Activated T-helper 9 cell treated with anti-CD3 and anti-CD28 coated beads, Interleukin-2, amount 50 U/mL, for 16 hours (primary cell): ENCODE measurements at regions not wholly inside any gene's neighbourhood (a gene's known extent, or its start where the extent isn't known, plus 50 kb on each side); places are given as distances from the start of the nearest gene placed in this dataset.

Experiments used
- DNase-seq: peaks from one replicate; pipeline ENCODE4 v3.0.0-alpha.2; 2020; ENCODE audit warnings: low read depth

DNA sequence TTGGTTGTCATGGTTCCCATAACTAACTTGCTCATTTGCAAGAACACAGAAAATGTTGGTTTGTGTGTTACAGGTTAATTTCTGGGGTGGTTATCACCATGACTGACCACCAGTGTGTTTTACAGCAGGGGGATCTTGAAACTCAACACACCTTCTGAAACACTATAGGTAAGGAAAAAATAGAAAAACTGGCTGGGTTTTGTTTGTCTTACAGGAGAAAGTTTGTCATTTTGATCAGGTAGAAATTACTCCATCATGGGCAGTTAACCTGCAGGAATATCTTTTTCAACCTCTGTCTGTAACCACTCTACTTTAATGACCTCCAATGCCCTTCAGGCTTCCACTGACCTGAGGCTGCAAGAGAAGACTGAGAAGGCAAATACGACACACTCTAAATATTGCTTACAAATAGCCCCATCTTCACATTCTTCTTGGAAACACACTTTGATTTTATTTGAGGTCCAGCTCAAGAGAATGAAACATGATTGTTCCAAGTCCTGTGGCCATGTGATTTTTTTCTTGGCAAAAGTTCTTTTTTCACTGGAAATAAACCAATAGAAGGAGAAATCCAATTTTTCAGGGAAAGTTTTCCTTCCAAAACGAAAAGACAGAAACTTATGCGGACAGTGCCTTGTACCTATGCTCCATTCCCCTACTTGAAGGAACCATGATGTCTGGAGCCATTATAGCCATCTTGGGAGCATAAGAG lies 428.7 kb upstream of the SALL1 start:
- no peak for DNase-seq

DNA sequence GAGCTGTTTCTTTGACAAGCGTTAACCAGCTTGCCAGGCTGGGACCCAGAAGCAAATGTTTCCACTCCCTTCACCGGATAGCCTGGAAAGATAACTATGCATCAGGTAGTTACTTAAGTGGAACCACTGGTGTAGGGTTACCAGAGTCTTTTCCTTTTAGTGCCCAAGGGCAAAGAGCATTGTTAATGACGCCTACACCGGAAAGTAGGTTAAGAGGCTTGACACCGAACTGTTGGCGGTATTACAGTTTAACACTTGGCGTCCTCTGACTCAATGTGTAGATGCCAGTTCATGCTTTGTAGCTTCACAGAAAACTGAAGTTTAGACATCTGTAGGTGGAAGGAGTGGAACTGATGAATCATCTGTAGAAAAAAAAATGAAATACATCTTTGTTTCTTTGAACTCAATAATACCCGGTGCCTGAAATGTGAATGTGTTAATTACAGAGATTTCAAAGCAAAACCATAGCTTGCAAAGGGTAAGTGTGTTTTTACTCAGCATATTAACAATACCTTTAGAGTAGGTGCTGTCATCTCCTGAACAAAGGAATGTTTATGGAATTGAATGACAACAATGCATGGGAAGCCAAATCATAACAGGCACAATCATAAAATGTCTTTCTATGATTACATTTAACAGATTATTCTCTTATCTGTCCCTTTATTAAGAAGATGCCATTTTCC lies 426.7 kb upstream of the SALL1 start:
- no peak for DNase-seq

DNA sequence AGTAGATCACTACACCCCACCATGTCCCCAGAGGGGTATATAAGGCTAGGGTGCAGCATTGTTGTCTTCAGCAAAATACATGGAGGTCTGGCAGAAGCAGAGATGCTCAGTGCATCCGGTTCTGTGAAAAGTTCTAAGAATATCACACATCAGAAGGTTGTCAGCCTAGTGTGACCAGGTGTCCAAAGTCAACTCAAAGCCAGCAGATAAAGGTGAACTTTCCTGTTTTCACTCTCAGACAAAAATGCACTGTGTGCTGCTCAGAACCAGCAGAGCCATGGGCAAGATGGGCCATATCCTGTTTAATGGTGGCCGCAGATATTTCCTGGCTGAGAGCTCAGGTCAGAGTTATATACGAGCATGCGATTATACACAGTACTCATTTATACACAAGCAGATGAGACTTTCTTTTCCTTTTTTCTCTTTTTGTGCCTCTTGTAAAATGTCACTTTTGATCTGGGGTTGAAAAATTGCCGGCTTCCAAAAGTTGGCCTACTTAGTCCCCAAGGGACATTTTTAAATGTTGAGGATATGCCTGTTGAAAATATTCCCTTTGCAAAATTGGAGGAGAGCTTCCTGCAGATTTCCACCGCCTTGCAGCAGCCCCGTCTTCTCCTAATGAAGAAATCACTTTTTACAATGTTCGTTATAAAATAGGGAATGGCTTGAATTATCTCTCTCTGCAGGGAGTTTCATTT lies 425.6 kb upstream of the SALL1 start:
- DNase-seq, result no peak

DNA sequence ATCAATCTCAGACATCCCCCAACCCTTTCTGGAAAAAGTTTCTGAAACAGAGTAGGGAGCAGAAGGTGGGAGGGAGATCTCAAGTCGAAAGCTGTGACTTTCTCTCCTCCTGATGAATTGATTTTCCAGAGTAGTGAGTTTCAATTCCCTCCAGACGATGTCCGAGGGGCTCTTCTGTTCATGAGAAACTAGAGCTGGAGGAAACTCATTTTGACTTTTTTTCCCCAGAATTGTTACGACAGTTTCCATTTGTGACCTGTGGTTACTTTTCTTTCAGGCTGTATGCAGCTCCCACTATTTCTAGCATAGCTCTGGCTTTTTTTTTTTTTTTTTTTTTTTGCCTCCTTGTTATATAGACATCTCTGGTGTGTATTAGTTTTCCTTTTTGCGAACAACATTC lies 422.1 kb upstream of the SALL1 start:
- no peak for DNase-seq

DNA sequence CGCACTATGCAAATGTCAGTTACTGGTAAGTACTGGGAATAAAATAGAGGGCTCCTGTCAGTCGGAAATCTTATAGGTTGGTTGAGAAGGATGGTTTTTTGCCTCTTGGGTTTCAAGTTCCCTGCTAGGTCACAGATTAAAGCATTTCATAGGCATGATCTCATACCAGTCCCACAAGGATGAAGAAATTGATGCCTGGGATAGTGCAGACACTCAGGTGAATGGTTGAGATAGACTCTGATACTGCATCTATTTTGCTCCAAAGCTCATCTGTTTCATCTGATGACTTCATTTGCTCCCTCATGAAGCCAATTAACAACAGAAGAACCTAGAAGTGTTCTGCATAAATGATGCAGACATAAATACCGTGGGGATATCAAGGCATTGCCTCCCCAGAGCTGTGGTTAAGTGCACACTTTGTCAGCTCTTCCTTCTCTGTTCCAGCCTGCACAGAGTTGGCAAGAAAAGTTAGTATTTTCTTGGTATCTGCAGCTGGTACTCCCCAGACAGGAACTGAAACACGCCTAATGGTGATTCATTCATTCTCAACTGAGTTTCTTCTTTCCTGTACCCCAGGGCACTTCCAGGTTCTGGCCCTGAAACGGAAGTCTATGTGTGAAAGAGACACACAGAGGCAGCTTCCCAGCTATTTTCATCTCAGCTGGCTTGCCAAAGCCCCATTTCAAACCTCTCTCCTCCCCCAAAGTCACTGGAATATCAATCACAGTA lies 418.3 kb upstream of the SALL1 start:
- DNase-seq, result no peak

DNA sequence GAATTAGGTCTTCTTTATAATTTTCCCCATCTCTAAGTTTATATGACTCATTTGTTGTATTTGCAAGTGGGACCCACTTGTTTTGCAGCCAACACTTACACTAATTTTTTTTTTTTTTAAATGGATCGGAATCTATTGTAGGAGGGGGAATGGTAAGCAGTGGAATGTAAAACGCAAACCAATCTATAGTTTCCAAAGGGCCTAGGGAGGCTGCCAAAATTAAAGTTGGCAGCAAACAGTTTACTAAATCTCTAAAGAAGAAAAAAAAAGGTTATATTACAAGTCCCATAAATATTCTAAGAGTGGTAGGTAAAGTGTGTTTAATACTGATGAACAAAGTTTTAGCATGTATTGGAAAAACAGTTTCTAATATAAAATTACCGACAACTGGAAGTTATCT lies 416.8 kb upstream of the SALL1 start:
- DNase-seq, result no peak

DNA sequence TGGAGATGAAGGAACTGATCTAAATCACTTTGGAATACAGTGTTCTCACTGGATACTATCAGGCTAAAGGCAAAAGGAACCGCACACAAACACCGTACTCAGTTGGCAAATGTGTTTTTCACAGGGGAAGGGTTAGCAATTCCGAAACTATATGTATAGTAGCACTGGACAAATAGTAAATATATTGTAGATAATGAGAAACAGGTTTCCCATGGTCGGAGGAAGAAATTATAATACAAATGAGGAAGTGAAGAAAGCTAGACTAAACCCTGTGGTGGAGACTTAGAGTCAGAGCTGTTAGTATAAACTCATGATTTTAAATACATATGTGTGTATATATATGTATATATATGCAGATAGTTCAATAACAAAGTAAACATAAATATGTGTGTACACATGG lies 414.1 kb upstream of the SALL1 start:
- no peak for DNase-seq

DNA sequence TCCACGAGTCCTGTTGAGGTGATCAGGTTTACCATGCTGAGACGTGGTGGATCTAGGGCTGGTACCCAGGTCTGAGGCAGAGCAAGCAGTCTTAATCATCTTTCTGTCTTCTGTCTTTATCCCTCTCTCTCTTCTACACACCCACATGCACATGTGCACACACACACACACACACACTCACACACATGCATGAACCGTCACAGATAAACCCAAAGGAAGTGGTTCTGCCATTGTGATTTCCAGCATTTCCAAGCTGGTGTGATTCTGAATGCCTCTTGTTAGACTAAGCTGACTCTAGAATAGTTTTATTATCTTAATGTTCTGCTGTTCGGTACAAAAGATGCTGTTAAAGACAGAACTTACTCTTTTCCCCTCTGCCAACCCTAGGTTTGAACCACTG lies 411.8 kb upstream of the SALL1 start:
- no peak for DNase-seq

DNA sequence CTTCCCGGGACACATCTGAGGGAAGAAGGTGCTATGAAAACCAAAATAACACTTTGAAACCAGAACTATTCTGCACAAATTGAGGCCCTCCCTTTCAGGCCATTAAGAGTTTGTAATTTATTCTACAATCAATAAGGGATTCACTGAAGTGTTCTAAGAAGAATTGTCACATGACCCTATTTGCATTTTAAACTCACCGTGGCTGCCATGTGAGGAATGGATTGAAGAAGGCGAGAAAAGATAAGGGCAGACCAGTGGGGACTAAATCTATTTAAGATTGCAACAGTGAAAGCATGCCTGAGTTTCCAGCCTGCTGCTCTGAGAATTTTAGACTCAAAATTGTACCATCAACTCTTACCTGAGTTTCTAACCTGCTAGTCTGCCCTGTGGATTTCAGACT lies 408.8 kb upstream of the SALL1 start:
- no peak for DNase-seq

DNA sequence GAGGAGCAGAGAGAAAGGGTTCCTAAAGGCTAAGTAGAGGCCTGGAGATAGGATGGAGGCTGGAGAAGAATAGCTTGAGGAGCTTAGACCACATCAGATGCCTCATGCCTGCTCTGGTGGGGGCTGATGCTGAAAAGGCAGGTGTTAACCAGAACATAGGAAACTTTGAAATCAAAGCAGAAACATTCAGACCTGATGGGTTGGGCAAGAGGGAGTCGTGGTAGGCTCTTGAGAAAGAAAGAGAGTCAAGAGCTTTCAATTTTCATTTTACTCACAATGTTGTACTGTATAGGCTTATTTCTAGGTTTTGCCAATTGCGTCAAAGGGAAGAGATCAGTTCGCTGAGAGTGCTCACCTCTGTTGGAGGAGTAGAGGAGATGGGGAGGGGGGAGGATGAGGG lies 406.6 kb upstream of the SALL1 start:
- DNase-seq, result no peak

DNA sequence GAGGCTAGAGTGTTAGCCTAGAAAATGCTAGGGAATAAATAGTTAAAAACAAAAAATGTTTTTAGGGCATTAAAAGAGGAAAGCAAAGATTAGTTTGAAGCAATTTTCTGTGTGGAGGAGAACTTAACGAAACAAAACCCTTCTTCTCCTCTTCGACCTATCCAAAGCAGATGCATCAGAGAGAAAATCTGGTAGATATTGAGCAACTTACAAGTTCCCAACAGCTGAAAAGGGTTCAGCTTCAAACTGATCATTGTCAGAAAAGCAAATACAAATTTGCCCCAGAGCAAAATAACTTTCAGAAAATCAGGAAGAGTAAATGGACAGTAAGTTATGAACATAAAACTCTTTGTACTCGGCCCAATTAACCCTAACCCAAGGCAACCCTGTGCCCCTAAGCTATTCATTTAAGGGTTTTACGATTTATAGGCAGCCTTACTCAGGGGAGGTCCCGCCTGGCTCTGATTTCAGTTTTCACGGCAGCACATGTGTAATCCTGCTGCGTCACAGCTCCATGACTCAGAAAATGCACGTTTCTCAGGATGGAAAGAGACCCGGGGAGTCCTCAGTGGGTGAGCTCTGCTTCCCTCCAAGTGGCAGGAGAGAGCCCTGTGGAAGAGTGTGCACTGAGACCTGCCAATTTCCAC lies 405.7 kb upstream of the SALL1 start:
- DNase-seq, result no peak

DNA sequence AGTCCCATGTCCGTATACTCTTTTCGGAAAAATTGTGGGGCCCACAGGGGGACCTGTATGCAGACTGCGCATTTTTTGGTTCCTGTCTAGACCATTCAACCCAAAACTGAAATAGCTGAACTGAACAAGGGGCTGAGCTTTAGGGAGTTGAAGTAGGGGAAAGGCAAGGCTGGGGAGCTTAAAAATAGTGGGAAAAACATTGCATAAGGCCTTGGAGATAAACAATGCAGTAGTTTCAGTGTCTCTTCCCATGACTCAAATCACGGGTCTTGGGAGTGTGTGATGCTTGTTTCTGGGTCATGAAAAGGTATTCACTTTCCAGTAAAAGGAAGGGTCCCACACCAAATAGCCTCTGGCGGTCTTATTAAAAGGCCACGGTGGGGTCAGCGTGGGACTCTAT lies 402.8 kb upstream of the SALL1 start:
- no peak for DNase-seq

DNA sequence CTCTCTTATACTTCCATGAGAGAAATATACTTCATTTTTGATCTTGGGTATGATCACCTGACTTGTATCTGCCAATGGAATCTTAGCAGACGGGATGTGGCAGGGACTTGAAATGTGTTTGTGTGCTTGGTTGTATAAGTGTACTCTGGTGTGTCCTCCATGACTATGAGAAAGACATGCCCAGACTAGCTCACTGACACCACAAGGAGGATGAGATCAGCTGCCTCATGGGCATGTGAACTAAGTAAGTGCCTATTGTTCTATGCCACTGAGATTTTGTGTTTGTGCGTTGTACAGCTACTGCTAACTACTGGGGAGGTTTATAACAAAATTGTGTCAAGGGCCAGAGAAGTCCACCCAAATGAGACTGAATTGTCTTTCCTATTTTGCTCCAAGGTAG lies 402.2 kb upstream of the SALL1 start:
- no peak for DNase-seq

DNA sequence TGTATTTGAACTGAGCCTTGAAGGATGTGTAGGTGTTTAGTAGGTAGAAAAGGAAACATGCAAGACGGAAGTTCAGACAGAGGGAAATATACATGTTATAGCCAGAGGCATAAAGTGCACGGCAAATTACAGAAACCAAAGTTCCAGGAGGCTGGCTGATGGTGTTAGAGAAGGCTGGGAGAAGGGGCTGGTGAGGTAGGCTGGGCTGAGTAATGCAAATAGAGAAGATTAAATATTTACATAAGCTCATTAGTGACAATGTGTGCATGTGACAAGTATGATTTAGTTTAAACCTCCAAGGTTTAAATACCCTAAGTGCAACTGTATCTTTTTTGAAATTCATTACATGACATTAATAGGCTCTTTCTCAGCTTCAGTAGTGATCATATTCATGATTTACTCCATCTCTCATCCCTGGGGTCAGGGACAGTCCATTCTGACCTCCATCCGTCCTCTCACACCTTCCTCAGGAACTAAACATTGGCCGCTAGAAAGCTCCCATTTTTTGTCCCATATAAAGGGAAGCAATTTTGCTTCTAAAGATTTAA lies 399.8 kb upstream of the SALL1 start:
- DNase-seq, result no peak

DNA sequence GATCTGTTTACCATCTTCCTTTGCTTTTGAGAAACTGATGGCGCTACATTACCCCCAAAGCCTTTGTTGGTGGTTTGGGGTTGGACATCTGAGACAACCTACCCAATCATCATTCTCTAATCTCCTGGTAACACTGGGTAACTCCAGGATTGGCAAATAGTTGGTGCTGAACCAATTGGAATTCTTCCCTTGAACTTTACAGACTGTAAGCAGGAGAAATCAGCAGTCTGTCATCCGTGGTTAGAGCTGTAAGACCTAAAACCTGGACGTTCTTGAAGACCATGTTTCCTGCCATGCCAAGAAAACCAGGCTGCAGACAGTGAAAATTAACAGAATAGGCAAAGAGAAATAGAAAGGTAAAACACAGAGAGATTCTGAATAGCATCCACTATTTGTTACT lies 398.8 kb upstream of the SALL1 start:
- DNase-seq, result no peak

DNA sequence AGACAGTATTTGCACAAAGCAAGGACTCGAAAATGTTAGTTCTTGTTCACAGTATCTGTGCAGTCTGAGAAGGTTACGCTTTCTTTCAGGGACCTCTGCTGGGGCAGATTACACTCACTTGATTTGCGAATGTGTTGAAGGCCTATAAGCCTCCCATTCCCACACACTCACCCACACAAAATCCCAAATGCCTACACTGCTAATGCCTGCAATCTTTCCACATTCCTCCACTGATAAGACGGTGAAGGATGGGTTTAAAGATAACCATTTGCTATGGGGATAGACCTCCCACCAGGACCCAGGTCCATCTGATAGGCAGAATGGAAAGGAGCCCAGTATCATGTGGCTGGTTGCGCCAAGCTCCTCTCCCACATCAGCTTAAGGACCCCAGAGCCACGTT lies 394.9 kb upstream of the SALL1 start:
- no peak for DNase-seq

DNA sequence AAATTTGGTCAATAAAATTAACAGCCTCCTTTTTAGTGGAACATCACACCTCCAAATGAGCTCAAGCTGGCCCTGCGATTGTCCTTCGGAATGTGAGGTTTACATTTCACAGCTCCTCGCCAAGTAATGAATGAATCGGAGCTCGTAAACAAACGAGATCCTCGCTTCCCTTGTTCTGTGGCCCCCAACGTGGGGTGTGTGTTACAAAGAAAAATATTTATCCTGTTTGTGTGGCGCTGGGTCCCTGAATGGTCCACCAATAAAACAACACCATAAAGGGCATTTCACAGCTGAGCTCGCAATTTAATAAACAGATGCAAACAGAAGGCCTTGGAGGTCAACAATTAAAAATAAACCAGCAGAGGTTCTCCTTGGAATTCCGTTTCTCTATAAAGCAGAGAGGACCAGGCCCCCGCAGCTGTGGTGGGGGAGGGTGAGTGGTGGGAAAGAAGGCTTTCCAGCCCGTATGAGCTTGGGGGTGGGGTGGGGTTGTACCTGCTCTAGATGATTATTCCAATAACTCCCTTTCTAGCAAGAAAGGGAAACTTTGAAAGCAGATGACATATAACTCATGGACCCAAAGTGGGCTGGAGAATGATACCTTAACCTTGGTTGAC lies 393.9 kb upstream of the SALL1 start:
- DNase-seq, result no peak

DNA sequence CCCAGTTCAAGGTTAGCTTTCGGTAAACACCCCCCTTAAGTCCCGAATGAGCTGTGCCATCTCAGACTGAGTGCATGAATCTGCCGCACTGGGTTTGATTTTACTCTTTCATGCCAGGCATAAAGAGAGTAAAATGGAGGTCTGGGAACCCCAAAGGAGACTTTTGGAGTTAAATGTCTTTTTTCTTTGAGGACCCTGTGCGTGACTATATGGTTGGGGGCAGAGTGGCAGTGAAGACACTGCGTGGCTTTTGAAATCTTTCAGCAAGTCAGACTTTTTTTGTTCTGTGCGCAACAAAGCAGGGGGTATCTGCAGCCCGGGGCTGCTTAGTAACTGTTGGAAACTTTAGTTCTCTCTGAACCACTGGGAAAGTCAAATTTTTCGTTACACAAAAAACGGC lies 392.9 kb upstream of the SALL1 start:
- DNase-seq, result no peak

DNA sequence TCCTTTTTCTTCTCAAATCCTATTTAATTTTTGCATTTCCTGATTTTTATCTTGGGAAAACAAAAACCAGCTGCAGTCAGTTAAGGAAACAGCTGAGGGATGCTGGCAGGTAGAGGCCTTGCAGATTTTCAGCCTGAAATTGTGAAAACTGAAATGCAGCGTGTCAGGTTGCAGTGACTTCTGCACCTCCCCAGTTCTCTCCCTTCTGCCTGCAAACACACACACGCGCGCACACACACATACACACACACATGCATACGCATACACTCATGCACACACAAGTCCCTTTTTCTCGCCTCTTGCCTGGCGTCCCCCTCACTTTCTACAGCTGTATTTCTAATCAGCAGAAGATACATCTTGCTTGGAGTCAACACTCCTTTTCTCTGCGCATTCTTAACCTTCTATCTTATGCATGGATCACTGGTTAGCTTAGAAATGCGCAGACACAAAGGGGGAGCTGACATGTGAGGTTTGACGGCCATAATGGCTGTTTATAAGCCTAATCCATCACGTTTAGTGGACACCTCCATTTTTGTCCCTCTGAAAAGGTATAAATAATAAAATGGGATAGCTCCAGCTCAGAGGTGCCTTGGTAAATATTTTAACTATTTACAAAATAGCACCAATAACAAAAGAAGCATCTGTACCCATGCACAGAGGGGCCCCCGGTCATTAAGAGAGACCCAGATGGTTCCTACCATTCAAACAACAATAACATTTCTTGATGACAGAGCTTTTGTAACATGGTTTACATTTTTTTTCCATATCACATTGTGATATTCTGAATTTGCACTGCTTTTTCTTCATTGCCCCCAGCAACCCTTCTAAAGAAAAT lies 392.1 kb upstream of the SALL1 start:
- no peak for DNase-seq

DNA sequence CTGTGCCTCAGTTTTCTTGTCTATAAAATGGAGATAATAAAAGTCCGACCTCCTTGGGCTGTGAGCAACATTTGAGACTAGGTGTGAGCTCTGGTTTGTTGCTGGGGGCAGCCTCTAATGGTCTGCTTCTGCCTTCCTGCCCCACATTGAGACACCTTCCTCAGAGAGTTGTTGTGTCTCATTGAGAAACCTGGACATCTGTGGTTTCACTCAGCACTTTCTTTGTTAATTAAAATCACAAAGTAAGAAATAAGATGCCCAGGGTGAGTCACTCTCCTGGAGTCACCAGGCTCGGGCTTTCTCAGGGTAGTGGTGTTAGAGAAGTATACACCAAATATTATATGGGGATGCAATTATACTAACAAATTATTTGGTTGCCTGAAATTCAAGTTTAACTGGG lies 389.2 kb upstream of the SALL1 start:
- DNase-seq, result no peak
